HG02970 (cell line): ENCODE measurements at regions not wholly inside any gene's neighbourhood (a gene's known extent, or its start where the extent isn't known, plus 50 kb on each side); places are given as distances from the start of the nearest gene placed in this dataset.
"Not testable (repeated sequence)": the region's sequence is repeated elsewhere in the genome, so short reads cannot be mapped to it uniquely, and the experiment has no call there.

Source experiments
- ATAC-seq: cut with Tn5 transposase; IDR thresholded peaks from one replicate; pipeline ENCODE4 v1.9.1; 2021; ENCODE audit warnings: mild to moderate bottlenecking, moderate library complexity, moderate number of reproducible peaks; ENCODE audit not compliant: unreplicated experiment, low FRiP score

DNA sequence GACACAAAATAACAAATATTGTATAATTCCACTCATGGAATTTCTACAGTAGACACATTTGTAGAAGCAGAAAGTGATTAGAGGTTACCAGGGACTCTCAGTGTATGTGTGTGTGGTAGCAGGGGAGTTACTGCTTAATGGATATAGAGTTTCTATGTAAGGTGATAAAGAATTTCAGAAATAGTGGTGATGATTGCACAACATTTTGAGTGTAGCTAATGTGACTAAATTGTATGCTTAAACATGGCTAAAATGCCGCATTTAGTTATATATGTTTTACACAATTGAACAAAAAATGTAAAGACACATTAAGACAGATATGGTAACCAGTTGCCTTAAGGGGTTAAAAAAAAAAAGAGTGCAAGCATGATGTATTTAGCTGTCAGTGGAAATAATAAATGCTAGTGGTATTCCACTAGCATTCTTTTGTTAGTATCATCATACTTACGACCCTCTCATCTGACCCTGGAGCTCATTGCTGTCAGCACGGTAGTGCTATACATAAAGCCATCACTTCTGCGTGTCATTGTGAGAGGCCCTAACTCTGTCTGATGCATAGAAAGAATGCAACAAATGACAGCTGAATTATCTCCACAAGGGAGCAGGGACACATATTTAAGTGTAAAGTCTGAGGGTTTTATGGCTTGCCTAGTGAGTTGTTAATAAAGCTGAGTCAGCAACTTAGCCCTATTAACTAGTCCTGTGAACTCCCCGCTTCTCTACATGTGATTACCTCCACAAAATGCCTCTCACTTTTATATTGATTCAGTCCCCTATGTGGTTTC, 134.1 kb upstream of the RXFP2 start:
- ATAC-seq, result no peak

- ATAC-seq, result not testable (repeated sequence)
These were observed 131.8 kb upstream of the RXFP2 start for GRCh38 chr13:31607531-31607930.

DNA sequence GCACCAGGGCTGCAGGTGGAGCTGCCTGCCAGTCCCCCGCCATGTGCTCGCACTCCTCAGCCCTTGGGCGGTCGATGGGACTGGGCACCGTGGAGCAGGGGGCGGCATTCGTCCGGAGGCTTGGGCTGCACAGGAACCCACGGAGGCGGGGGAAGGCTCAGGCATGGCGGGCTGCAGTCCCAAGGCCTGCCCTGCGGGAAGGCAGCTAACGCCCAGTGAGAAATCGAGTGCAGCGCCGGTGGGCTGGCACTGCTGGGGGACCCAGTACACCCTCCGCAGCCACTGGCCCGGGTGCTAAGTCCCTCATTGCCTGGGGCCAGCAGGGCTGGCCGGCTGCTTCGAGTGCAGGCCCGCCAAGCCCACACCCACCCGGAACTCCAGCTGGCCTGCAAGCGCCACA, 130.5 kb upstream of the RXFP2 start:
- ATAC-seq, result not testable (repeated sequence)

DNA sequence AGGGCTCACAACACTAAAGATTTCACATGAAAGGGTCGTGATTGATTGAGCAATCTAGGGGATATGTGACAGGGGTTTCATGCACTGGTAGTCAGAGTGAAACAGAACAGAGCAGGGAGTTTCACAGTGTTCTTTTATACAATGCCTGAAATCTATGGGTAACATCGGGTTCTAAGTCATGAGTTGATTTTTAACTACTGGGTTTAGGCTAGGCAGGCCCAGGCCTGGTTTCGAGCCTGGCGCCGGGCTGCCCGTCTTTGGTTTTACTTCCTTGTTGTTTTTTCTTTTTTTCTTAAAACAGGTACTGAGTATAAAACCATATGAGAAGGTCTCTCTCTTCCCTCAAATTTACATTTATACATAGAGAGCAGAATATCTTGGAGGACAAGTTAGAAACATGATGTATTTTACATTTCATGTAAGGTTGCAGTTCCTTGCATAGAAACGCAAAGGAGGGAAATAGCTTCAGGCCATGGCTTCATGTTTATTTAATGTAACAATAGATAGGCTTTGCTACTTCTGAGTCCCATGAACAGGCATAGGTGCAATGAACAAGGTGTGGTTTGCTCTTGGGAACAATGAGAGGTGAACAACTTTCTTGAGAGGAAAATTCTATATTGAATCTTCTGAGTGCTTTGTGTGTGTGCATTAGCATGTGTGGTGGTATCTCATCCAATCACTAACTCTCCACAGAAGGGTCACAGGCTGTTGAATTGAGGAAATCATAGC, 128.9 kb upstream of the RXFP2 start:
- no peak for ATAC-seq

DNA sequence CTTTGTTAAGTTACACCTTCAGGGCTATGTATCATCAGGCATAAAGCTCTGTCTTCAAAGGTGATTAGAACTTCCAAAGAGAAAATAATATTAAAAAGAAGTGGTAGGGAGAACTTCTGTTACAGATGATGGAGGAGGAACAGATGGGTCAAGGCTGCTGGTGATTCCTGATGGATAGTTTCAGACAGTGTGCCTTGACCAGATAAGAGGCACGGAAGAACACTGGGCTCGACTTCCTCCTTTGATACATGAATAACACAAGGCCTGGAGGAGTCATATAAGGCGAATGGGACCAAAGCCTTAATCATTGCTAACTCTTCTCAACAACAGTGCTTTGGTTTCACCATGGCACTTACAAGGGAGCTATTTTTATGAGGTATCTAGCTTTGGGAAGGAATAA, 128.1 kb upstream of the RXFP2 start:
- no peak for ATAC-seq

GRCh38 chr13:31614073-31614472, 125.3 kb upstream of the RXFP2 start:
- no peak for ATAC-seq

GRCh38 chr13:31614704-31615103, 124.6 kb upstream of the RXFP2 start:
- ATAC-seq, result no peak

- no peak for ATAC-seq
These were observed 114.2 kb upstream of the RXFP2 start for GRCh38 chr13:31625115-31625514.

- no peak for ATAC-seq
These were observed 112.1 kb upstream of the RXFP2 start for GRCh38 chr13:31627097-31627845.

- ATAC-seq, result no peak
These were observed 110.1 kb upstream of the RXFP2 start for GRCh38 chr13:31629085-31629780.

DNA sequence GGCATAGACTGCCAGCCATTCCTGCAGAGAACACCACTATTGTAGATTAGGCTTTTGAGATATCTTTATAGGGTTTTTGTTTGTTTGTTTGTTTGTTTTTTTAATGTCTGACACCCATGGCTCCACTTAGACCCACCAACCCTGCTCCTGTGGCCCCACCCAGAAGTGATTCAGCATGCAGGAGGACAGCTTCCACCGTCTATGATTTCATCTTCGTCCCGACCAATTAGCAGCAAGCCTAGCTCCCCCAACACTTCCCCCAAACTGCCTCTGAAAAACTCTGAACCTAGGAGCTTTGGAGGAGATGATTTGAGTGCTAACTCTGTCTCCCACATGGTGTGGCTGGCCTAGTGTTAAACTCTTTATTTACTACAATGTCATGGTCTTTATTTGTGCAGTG, 108.3 kb upstream of the RXFP2 start:
- no peak for ATAC-seq

DNA sequence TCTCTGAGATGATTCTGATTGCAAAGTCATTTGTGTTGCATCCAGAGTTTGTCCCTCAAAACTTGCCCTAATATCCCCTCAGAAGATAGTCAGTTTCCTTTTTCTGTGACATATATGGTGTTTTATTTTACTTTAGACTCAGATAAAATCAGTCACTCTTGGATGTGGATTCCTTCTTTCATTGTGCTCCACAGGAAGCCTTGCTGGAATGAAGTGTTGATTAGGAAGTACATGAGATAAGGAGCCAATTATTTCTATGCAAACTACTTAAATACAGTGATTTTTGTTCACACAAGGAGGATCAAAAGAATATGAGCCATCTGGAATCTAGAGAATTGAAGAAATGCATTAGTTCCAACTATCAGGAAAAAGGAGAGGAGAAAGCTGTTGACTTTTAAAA, 107.6 kb upstream of the RXFP2 start:
- ATAC-seq, result no peak

GRCh38 chr13:31638577-31638976, 100.7 kb upstream of the RXFP2 start:
- no peak for ATAC-seq

DNA sequence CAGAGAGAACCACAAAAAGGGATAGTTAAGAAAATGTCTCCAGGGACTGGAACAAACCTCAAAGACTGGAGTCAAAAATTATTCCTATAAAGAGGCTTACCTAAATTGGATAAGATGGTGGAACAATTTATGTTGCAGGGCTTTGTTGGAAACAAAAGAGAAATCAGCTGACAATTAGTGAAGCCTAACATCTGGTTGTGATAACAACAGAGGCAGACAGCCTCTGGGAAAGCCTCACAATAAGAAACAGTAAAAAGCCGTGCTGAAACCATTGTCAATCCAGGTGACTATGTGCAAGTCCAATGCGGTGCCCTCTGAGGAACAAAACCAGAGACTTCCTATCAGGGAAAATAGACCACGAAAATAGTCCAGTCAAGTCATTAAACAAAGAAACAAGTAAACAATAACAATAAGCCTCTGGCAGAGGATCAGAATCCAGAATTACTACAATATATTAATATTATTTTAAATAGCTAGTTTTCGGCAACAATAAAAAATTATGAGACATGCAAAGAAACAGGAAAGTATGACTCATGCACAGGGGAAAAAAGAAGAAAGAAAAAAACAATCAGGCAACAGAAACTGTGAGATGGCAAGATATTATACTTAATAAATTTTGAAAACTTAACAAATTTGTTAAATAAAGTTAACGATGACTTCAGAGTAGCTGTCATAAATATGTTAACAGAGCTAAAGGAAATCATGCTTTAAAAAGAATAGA, 99.7 kb upstream of the RXFP2 start:
- no peak for ATAC-seq

- ATAC-seq, result no peak
These were observed 89.6 kb upstream of the RXFP2 start for GRCh38 chr13:31649766-31650165.

DNA sequence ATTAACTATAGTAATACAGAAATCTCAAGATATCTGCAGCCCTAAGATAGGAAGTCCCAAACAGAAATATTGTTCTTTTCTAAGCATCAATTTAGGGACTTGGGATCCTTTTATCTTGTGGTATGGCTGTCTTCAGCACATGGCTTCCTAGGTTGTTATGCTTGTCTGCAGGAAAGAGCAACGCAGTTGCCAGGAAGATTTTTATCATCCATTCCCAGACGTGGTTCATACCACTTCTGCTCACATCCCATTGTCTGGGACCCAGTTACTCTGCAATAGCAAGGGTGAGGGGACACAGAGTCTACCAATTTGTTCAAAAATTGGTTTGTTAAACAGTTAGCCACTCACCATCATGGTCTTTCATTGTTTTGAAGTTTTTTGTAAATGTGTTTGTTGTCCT, 85.6 kb upstream of the RXFP2 start:
- ATAC-seq, result no peak

- no peak for ATAC-seq
These were observed 75.3 kb upstream of the RXFP2 start for GRCh38 chr13:31663880-31664585.

GRCh38 chr13:31670831-31671617, 68.3 kb upstream of the RXFP2 start:
- ATAC-seq, result no peak

DNA sequence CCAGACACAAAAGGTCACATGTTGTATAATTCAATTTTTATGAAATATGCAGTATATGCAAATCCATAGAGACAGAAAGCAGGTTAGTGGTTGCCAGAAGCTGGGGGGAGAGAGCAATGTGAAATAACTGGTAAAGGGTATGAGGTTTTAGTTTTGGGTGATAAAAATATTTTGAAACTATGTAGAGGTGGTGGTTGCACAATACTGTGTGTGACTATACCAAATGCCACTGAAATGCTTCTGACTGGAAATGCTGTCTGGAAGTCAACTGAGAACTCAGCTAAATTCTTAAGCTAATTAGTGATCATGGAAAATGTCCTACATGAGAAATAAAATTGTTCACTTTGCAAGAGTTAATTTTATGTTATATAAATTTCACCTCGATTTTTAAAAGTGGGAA, 65.3 kb upstream of the RXFP2 start:
- no peak for ATAC-seq
